ENCODE measurements at regions not wholly inside any gene's neighbourhood (a gene's known extent, or its start where the extent isn't known, plus 50 kb on each side); places are given as distances from the start of the nearest gene placed in this dataset.

- DNase-seq = no peak
Measured at GRCh38 chr6:29999416-29999815, 57.1 kb downstream of the HLA-A start.

- no peak for DNase-seq
Measured at GRCh38 chr6:30000156-30000791, 57.9 kb downstream of the HLA-A start.

- no peak for DNase-seq
Measured at GRCh38 chr6:30002871-30003270, 58.2 kb upstream of the POLR1H start.

GRCh38 chr6:30005482-30005881 lies 55.6 kb upstream of the POLR1H start:
- DNase-seq = no peak

GRCh38 chr6:30006170-30007131 lies 54.6 kb upstream of the POLR1H start:
- peak; percentile 39 for DNase-seq

- peak; percentile 36 for DNase-seq
Measured at GRCh38 chr6:30007132-30007764, 53.8 kb upstream of the POLR1H start.

GRCh38 chr6:30009113-30009512 lies 52.0 kb upstream of the POLR1H start:
- no peak for DNase-seq

Measured in right kidney (tissue), 1 donor.